B cell (primary cell): ENCODE measurements at regions not wholly inside any gene's neighbourhood (a gene's known extent, or its start where the extent isn't known, plus 50 kb on each side); places are given as distances from the start of the nearest gene placed in this dataset.

Experiments
- ATAC-seq: fragments of 200-7000 bp; cut with Tn5 transposase; one replicate; pipeline ENCODE4 v1.10.0; 2021; ENCODE audit warnings: low read depth, mild to moderate bottlenecking, moderate number of reproducible peaks, moderate library complexity
- CTCF ChIA-PET: fragments of 350-600 bp; sonication (Branson Sonifier 250); formaldehyde crosslinking; loops from one replicate; lab custom pipeline; 2021; ENCODE audit warnings: antibody characterized with exemption, inconsistent platforms; lab: Charles Lee
- POLR2A ChIA-PET: fragments of 350-600 bp; sonication (Branson Sonifier 250); formaldehyde crosslinking; loops from one replicate; lab custom pipeline; 2021; ENCODE audit warnings: antibody characterized with exemption; lab: Charles Lee
- DNase-seq: peaks from one replicate; pipeline ENCODE4 v3.0.0; 2013
- H2AFZ ChIP-seq: 2 replicates; pipeline ENCODE4 v1.6.1; 2012; ENCODE audit warnings: mild to moderate bottlenecking, low read depth, low read length; ENCODE audit not compliant: insufficient read depth, poor library complexity, severe bottlenecking
- H3K27ac ChIP-seq, 2 donors: 1 replicate in 1 of 2; 2 replicates in 1 of 2; pipeline ENCODE4 v1.5.1; 2012 to 2013; ENCODE audit warnings: low read length in 2 of 2, mild to moderate bottlenecking in 2 of 2, moderate library complexity in 1 of 2
- H3K27me3 ChIP-seq, 4 experiments: fragments of 200-600 bp in 1 of 4; sonication (generic) in 1 of 4; replicated peaks in 1 of 4; 1 replicate in 2 of 4; 2 replicates in 2 of 4; pipeline versions ENCODE4 v1.6.1 to v1.7.0; 2013 to 2016; ENCODE audit warnings: low read length in 3 of 4, mild to moderate bottlenecking in 2 of 4, mixed read lengths in 1 of 4, moderate library complexity in 1 of 4; ENCODE audit not compliant: insufficient read depth in 4 of 4, control insufficient read depth in 3 of 4; ENCODE audit errors: control extremely low read depth in 1 of 4
- H3K36me3 ChIP-seq, 2 experiments: replicated peaks in 1 of 2; 1 replicate in 1 of 2; 2 replicates in 1 of 2; pipeline versions ENCODE4 v1.6.1 to v1.7.1; 2013; ENCODE audit warnings: low read length in 1 of 2; ENCODE audit not compliant: insufficient read depth in 2 of 2, control insufficient read depth in 1 of 2; ENCODE audit errors: control extremely low read depth in 1 of 2, extremely low read depth in 1 of 2
- H3K4me1 ChIP-seq, 2 donors: fragments of 200-600 bp in 1 of 2; sonication (generic) in 1 of 2; 1 replicate in 1 of 2; 2 replicates in 1 of 2; pipeline versions ENCODE4 v1.5.1 to v1.6.1; 2013 to 2017; ENCODE audit warnings: low read length in 2 of 2; ENCODE audit not compliant: control insufficient read depth in 2 of 2, insufficient read depth in 2 of 2
- H3K4me2 ChIP-seq: replicated peaks from 2 replicates; pipeline ENCODE3; 2012; ENCODE audit warnings: mild to moderate bottlenecking, low read depth, low read length; ENCODE audit not compliant: poor library complexity, severe bottlenecking
- H3K4me3 ChIP-seq, 5 experiments: fragments of 200-600 bp in 1 of 5; sonication (generic) in 1 of 5; 1 replicate in 3 of 5; 2 replicates in 2 of 5; pipeline versions ENCODE4 v1.5.1 to v1.7.0; 2011 to 2016; ENCODE audit warnings: low read length in 4 of 5, mild to moderate bottlenecking in 4 of 5, low read depth in 2 of 5, control low read depth in 1 of 5, moderate library complexity in 1 of 5; ENCODE audit not compliant: insufficient read depth in 1 of 5; ENCODE audit errors: control extremely low read depth in 1 of 5, extremely low read depth in 1 of 5
- H3K79me2 ChIP-seq: fragments of 200-600 bp; sonication (generic); one replicate; pipeline ENCODE4 v1.6.0; 2016; ENCODE audit warnings: low read length; ENCODE audit not compliant: control insufficient read depth, insufficient read depth
- H3K9ac ChIP-seq: fragments of 200-600 bp; sonication (generic); 2 replicates; pipeline ENCODE4 v1.6.1; 2017; ENCODE audit warnings: mild to moderate bottlenecking, low read length, moderate library complexity
- H3K9me3 ChIP-seq, 3 donors: one replicate each; pipeline versions ENCODE4 v1.6.1 to v1.7.1; 2013; ENCODE audit warnings: low read length in 2 of 3; ENCODE audit not compliant: control insufficient read depth in 2 of 3, insufficient read depth in 1 of 3; ENCODE audit errors: control extremely low read depth in 1 of 3
- H4K20me1 ChIP-seq: 2 replicates; pipeline ENCODE4 v1.6.0; 2012; ENCODE audit warnings: mild to moderate bottlenecking, low read length; ENCODE audit not compliant: insufficient read depth, control insufficient read depth, poor library complexity, severe bottlenecking
- H3K27ac Mint-ChIP-seq: one replicate; pipeline ENCODE4 v1.8.0; 2021; ENCODE audit warnings: mixed read lengths
- H3K27me3 Mint-ChIP-seq: one replicate; pipeline ENCODE4 v1.8.0; 2021; ENCODE audit warnings: mixed read lengths
- H3K4me1 Mint-ChIP-seq: one replicate; pipeline ENCODE4 v1.8.0; 2021; ENCODE audit warnings: mixed read lengths
- H3K4me3 Mint-ChIP-seq: one replicate; pipeline ENCODE4 v1.8.0; 2021; ENCODE audit warnings: mixed read lengths
- H3K9me3 Mint-ChIP-seq: one replicate; pipeline ENCODE4 v1.8.0; 2022; ENCODE audit warnings: mixed read lengths; ENCODE audit not compliant: insufficient read depth
- CTCF ChIP-seq: fragments of 200-600 bp; IDR thresholded peaks from one replicate; pipeline ENCODE4 v1.8.0; 2022; ENCODE audit warnings: antibody characterized with exemption, mild to moderate bottlenecking
- EZH2 ChIP-seq: IDR thresholded peaks from 2 replicates; pipeline ENCODE4 v1.6.1; 2012; ENCODE audit warnings: borderline replicate concordance, low read depth, mild to moderate bottlenecking, moderate library complexity, low read length; ENCODE audit not compliant: insufficient read depth, poor library complexity, severe bottlenecking
- WGBS: methylation state at CpG from one replicate; pipeline ENCODE4 v1.1.5; 2013; ENCODE audit warnings: missing lambda C conversion rate; ENCODE audit not compliant: insufficient coverage; 5-methylcytosine and 5-hydroxymethylcytosine counted together
- intact Hi-C: fragments of 100-400 bp; cut with micrococcal nuclease; formaldehyde crosslinking; loops from one replicate; pipeline ENCODE4 v1.10.0; 2022

- POLR2A ChIA-PET = no interaction called here
- H3K9me3 Mint-ChIP-seq = no peaks in the 10 kb centered on the region
- H4K20me1 ChIP-seq = no peaks in the 10 kb centered on the region
- no peaks in the 10 kb centered on the region for H3K27me3 ChIP-seq
- no peaks in the 10 kb centered on the region for H3K4me1 ChIP-seq
- intact Hi-C loops = no loop called here
- no peaks in the 10 kb centered on the region for H3K27me3 Mint-ChIP-seq
- no peak overlapping the region for H3K4me2 ChIP-seq
- no peaks in the 10 kb centered on the region for H3K79me2 ChIP-seq
- no peaks in the 10 kb centered on the region for H3K9me3 ChIP-seq
- WGBS = no CpG with 5 or more reads among the region's 1 CpG
- TF ChIP-seq EZH2 (no peak), CTCF (no peak)
- no peak overlapping the region for H3K27ac ChIP-seq
- H3K27ac Mint-ChIP-seq = no peak overlapping the region
- no peaks in the 10 kb centered on the region for H3K4me1 Mint-ChIP-seq
- DNase-seq = no peak
- no peak overlapping the region for H3K4me3 Mint-ChIP-seq
- no peak overlapping the region for H3K4me3 ChIP-seq
- CTCF ChIA-PET = no interaction called here
- H3K9ac ChIP-seq = no peak overlapping the region
- no peak overlapping the region for H2AFZ ChIP-seq
- ATAC-seq = no peak
- no peaks in the 10 kb centered on the region for H3K36me3 ChIP-seq
Observed at GRCh38 chr1:215421744-215422143, 145.4 kb upstream of the KCTD3 start.

GRCh38 chr1:215423288-215423687 is 143.8 kb upstream of the KCTD3 start:
- H3K27ac Mint-ChIP-seq = no peak overlapping the region
- H3K9me3 Mint-ChIP-seq = peaks cover 6% of the 10 kb centered on the region
- ChIA-PET POLR2A (no interaction called here), CTCF (no interaction called here)
- no peak overlapping the region for H3K9ac ChIP-seq
- no peak overlapping the region for H3K27ac ChIP-seq
- H3K4me1 Mint-ChIP-seq = no peaks in the 10 kb centered on the region
- no peaks in the 10 kb centered on the region for H3K27me3 Mint-ChIP-seq
- TF ChIP-seq EZH2 = no peak
- TF ChIP-seq CTCF = no peak
- 100% methylated on average over 1 of the region's 2 CpGs for WGBS
- no peaks in the 10 kb centered on the region for H4K20me1 ChIP-seq
- H2AFZ ChIP-seq = no peak overlapping the region
- H3K27me3 ChIP-seq = no peaks in the 10 kb centered on the region
- no peak overlapping the region for H3K4me3 Mint-ChIP-seq
- H3K4me1 ChIP-seq = no peaks in the 10 kb centered on the region
- no peak overlapping the region for H3K4me2 ChIP-seq
- DNase-seq (no peak), ATAC-seq (no peak)
- H3K79me2 ChIP-seq = no peaks in the 10 kb centered on the region
- no peaks in the 10 kb centered on the region for H3K9me3 ChIP-seq
- H3K4me3 ChIP-seq = no peak overlapping the region
- intact Hi-C loops = no loop called here
- no peaks in the 10 kb centered on the region for H3K36me3 ChIP-seq
